ENCODE measurements at regions not wholly inside any gene's neighbourhood (a gene's known extent, or its start where the extent isn't known, plus 50 kb on each side); places are given as distances from the start of the nearest gene placed in this dataset.

GRCh38 chr11:127334466-127334865, 333.9 kb upstream of the KIRREL3 start:
- no peak for DNase-seq (ENCODE audit: low read depth in 2 of 2)

GRCh38 chr11:127332896-127333295, 332.3 kb upstream of the KIRREL3 start:
- DNase-seq (ENCODE audit: low read depth in 2 of 2): no peak

GRCh38 chr11:127330044-127330443, 329.5 kb upstream of the KIRREL3 start:
- no peak for DNase-seq (ENCODE audit: low read depth in 2 of 2)

- DNase-seq (ENCODE audit: low read depth in 2 of 2): no peak
Observed at GRCh38 chr11:127308291-127308690, 307.7 kb upstream of the KIRREL3 start.

GRCh38 chr11:127307700-127308099, 307.1 kb upstream of the KIRREL3 start:
- no peak for DNase-seq (ENCODE audit: low read depth in 2 of 2)

GRCh38 chr11:127304634-127305033, 304.1 kb upstream of the KIRREL3 start:
- no peak for DNase-seq (ENCODE audit: low read depth in 2 of 2)

- DNase-seq (ENCODE audit: low read depth in 2 of 2): no peak
Observed at GRCh38 chr11:127288926-127289325, 288.4 kb upstream of the KIRREL3 start.

- no peak for DNase-seq (ENCODE audit: low read depth in 2 of 2)
Observed at GRCh38 chr11:127281534-127281933, 281.0 kb upstream of the KIRREL3 start.

- no peak for DNase-seq (ENCODE audit: low read depth in 2 of 2)
Observed at GRCh38 chr11:127275774-127276173, 275.2 kb upstream of the KIRREL3 start.

GRCh38 chr11:127274328-127274676, 273.7 kb upstream of the KIRREL3 start:
- no peak for DNase-seq (ENCODE audit: low read depth in 2 of 2)

- DNase-seq (ENCODE audit: low read depth in 2 of 2): no peak
Observed at GRCh38 chr11:127273593-127274327, 273.2 kb upstream of the KIRREL3 start.

- DNase-seq (ENCODE audit: low read depth in 2 of 2): no peak
Observed at GRCh38 chr11:127270851-127271250, 270.3 kb upstream of the KIRREL3 start.

GRCh38 chr11:127269911-127270310, 269.3 kb upstream of the KIRREL3 start:
- DNase-seq (ENCODE audit: low read depth in 2 of 2): no peak

GRCh38 chr11:127268932-127269331, 268.4 kb upstream of the KIRREL3 start:
- DNase-seq (ENCODE audit: low read depth in 2 of 2): no peak

GRCh38 chr11:127268521-127268920, 268.0 kb upstream of the KIRREL3 start:
- no peak for DNase-seq (ENCODE audit: low read depth in 2 of 2)

- DNase-seq (ENCODE audit: low read depth in 2 of 2): no peak
Observed at GRCh38 chr11:127259102-127259501, 258.5 kb upstream of the KIRREL3 start.

- DNase-seq (ENCODE audit: low read depth in 2 of 2): no peak
Observed at GRCh38 chr11:127255209-127255608, 254.6 kb upstream of the KIRREL3 start.

- DNase-seq (ENCODE audit: low read depth in 2 of 2): no peak
Observed at GRCh38 chr11:127252321-127252720, 251.8 kb upstream of the KIRREL3 start.

GRCh38 chr11:127249576-127249975, 249.0 kb upstream of the KIRREL3 start:
- DNase-seq (ENCODE audit: low read depth in 2 of 2): no peak

- no peak for DNase-seq (ENCODE audit: low read depth in 2 of 2)
Observed at GRCh38 chr11:127248476-127248875, 247.9 kb upstream of the KIRREL3 start.

- no peak for DNase-seq (ENCODE audit: low read depth in 2 of 2)
Observed at GRCh38 chr11:127247261-127247851, 246.8 kb upstream of the KIRREL3 start.

- no peak for DNase-seq (ENCODE audit: low read depth in 2 of 2)
Observed at GRCh38 chr11:127242676-127243075, 242.1 kb upstream of the KIRREL3 start.

- no peak for DNase-seq (ENCODE audit: low read depth in 2 of 2)
Observed at GRCh38 chr11:127238321-127238720, 237.8 kb upstream of the KIRREL3 start.

- DNase-seq (ENCODE audit: low read depth in 2 of 2): no peak
Observed at GRCh38 chr11:127236776-127237175, 236.2 kb upstream of the KIRREL3 start.
